Heart left ventricle (tissue), 16 donors: ENCODE measurements at regions not wholly inside any gene's neighbourhood (a gene's known extent, or its start where the extent isn't known, plus 50 kb on each side); places are given as distances from the start of the nearest gene placed in this dataset.

Source experiments
- ATAC-seq, 4 donors: fragments of 200-7000 bp; cut with Tn5 transposase; one replicate each; pipeline ENCODE4 v1.9.1; 2020 to 2022; ENCODE audit warnings: moderate library complexity in 4 of 4, mild to moderate bottlenecking in 3 of 4, moderate number of reproducible peaks in 1 of 4
- DNase-seq, 5 donors: peaks; one replicate each; pipeline ENCODE4 v3.0.0-alpha.2; 2020
- H3K27ac ChIP-seq, 12 donors: fragments of 200-600 bp; sonication (generic) in 4 of 12; one replicate each; pipeline versions ENCODE4 v1.5.0 to v1.8.0; 2016 to 2022; ENCODE audit warnings: mild to moderate bottlenecking in 2 of 12
- H3K27me3 ChIP-seq, 9 donors: fragments of 200-600 bp; sonication (generic) in 2 of 9; one replicate each; pipeline versions ENCODE4 v1.5.1 to v1.8.0; 2016 to 2022; ENCODE audit warnings: mild to moderate bottlenecking in 3 of 9
- H3K36me3 ChIP-seq, 9 donors: fragments of 200-600 bp; sonication (generic) in 2 of 9; one replicate each; pipeline versions ENCODE4 v1.5.0 to v1.8.0; 2018 to 2022; ENCODE audit warnings: mild to moderate bottlenecking in 2 of 9
- H3K4me1 ChIP-seq, 12 donors: fragments of 200-600 bp; sonication (generic) in 4 of 12; one replicate each; pipeline versions ENCODE4 v1.5.0 to v1.8.0; 2016 to 2022; ENCODE audit warnings: mild to moderate bottlenecking in 3 of 12
- H3K4me3 ChIP-seq, 12 donors: fragments of 200-600 bp; sonication (generic) in 4 of 12; one replicate each; pipeline versions ENCODE4 v1.5.0 to v1.8.0; 2017 to 2022; ENCODE audit warnings: mild to moderate bottlenecking in 9 of 12, moderate library complexity in 4 of 12
- H3K9me3 ChIP-seq, 12 donors: fragments of 200-600 bp; sonication (generic) in 4 of 12; one replicate each; pipeline versions ENCODE4 v1.5.0 to v1.8.0; 2016 to 2022; ENCODE audit warnings: mild to moderate bottlenecking in 1 of 12
- POLR2A ChIP-seq, 2 donors: fragments of 450-650 bp; IDR thresholded peaks; one replicate each; pipeline ENCODE4 v1.6.1; 2017; ENCODE audit warnings: antibody characterized with exemption in 2 of 2, mild to moderate bottlenecking in 2 of 2, moderate library complexity in 2 of 2
- WGBS, 4 donors: extraction: QIAGEN DNeasy Blood & Tissue Kit in 2 of 4; methylation state at CpG; one replicate each; pipeline versions ENCODE4 v1.1.5 to v1.1.7; 2013 to 2018; 5-methylcytosine and 5-hydroxymethylcytosine counted together
- intact Hi-C, 10 donors: fragments of 100-400 bp; cut with DNase I; formaldehyde crosslinking; loops; one replicate each; pipeline versions ENCODE4 v1.11.1 to v1.14.2; 2022
- microRNA counts, 2 donors: library from miRNA; unstranded; fragments of <30 nt; microRNA quantifications; one replicate each; lab custom pipeline; 2016
- microRNA-seq, 4 donors: library from miRNA; unstranded; fragments of <30 nt; microRNA quantifications; one replicate each; pipeline versions ENCODE4 to v1.2.0, GENCODE V29; 2017 to 2020
- TF ChIP-seq, protein P1 (sequence below), 12 donors: fragments of 200-600 bp; sonication (generic) in 4 of 12; IDR thresholded peaks; one replicate each; pipeline versions ENCODE4 v1.5.0 to v1.8.0; 2018 to 2022; ENCODE audit warnings: antibody characterized with exemption in 12 of 12, mild to moderate bottlenecking in 5 of 12
- donor health status: ischemic (EF 13 %, LVEDD 7.1; RV severe dilation, severe dysfunction).
- donor health status: healthy with polysubstance abuse.
- donor health status: DM: no; HTN: yes; CAD: no.
- donor health status: DM: no; HTN: no; CAD: no.
- donor health status: ischemic (EF 25% LVEDD 6.9; RV normal size, moderate dysfunction).
- donor health status: ischemic (EF 25% LVEDD 5.7; RV mildly dilated, moderate dysfunction).
- donor health status: healthy.
- donor health status: DM: yes; HTN: yes; CAD: no.
- donor health status: ischemic (EF 35%, LVEDD 5.7; RV mildly dilated, moderate dysfunction).
- donor health status: nonischemic (EF 11% LVEDD 7.7; RV severe dilation, severe dysfunction).
- donor health status: DM: yes; HTN: yes; CAD: no.
- donor health status: PGD.
- donor health status: ischemic (EF 29% LVEDD 5.4; RV normal size, mild dysfunction).
- donor health status: nonischemic (EF 23%, LVEDD 6.1; RV moderate dilation, normal function).

DNA sequence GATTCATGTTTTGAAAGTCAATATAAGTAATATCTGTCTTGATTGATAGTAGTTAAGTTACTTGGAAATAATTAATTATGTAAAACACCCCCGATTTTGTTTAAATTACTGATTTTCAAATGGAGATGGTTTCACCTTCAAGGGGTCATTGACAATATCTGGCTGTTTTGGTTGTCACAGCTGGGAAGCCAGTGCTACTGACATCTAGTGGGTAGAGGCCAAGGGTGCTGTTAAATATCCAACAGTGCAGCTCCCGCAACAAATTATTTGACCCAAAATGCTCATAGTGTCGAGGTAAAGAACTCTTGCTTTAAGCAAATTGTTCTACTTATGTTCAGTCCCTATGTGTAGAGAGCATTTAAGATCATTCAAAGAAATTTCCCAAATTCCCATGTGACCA lies 50.6 kb upstream of the PCDH20 start:
- Histone ChIP-seq H3K27me3 (no peaks in the 10 kb centered on the region), H3K27ac (no peak overlapping the region), H3K9me3 (no peaks in the 10 kb centered on the region), H3K4me3 (no peak overlapping the region), H3K36me3 (no peaks in the 10 kb centered on the region), H3K4me1 (no peaks in the 10 kb centered on the region)
- intact Hi-C loops = no loop called here
- DNase-seq (no peak), ATAC-seq (no peak)
- TF ChIP-seq POLR2A (IDR thresholded peaks at IDR 0.05) = no peak
- TF ChIP-seq, protein P1, sequence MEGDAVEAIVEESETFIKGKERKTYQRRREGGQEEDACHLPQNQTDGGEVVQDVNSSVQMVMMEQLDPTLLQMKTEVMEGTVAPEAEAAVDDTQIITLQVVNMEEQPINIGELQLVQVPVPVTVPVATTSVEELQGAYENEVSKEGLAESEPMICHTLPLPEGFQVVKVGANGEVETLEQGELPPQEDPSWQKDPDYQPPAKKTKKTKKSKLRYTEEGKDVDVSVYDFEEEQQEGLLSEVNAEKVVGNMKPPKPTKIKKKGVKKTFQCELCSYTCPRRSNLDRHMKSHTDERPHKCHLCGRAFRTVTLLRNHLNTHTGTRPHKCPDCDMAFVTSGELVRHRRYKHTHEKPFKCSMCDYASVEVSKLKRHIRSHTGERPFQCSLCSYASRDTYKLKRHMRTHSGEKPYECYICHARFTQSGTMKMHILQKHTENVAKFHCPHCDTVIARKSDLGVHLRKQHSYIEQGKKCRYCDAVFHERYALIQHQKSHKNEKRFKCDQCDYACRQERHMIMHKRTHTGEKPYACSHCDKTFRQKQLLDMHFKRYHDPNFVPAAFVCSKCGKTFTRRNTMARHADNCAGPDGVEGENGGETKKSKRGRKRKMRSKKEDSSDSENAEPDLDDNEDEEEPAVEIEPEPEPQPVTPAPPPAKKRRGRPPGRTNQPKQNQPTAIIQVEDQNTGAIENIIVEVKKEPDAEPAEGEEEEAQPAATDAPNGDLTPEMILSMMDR (IDR thresholded peaks at IDR 0.05) = peak in 4 of 12 donors; percentile 10 to 26 (median 14)
- WGBS, 4 donors = 43 to 52% (median 51%) methylated on average over 3 of the region's 3 CpGs

MicroRNAs in the stretch of these regions (microRNA counts, 767-probe panel; counts per million panel counts)
- microRNA hsa-miR-548x-3p (lab: Ali Mortazavi, UCI) = 71.6 to 1,525 counts per million in 2 donors

Small RNA genes in the stretch of these regions (microRNA-seq; reads per million reads assigned to microRNA genes)
- 0 to 0.32 (median 0.10) reads per million in 4 donors for gene MIR4704
- 0 reads per million in 4 donors for gene MIR548X2
